DND-41 (cell line): ENCODE measurements at regions not wholly inside any gene's neighbourhood (a gene's known extent, or its start where the extent isn't known, plus 50 kb on each side); places are given as distances from the start of the nearest gene placed in this dataset.

Experiments used
- ATAC-seq: fragments of 200-7000 bp; cut with Tn5 transposase; 3 replicates; pipeline ENCODE4 v1.9.1; 2021; ENCODE audit warnings: low read depth; ENCODE audit not compliant: insufficient read depth
- DNase-seq: peaks from one replicate; pipeline ENCODE4 v3.0.0-alpha.2; 2020
- H2AFZ ChIP-seq: 2 replicates; pipeline ENCODE4 v1.6.0; 2012; ENCODE audit warnings: low read depth, low read length
- H3K27ac ChIP-seq: 2 replicates; pipeline ENCODE4 v1.5.1; 2012; ENCODE audit warnings: low read length, inconsistent platforms
- H3K27me3 ChIP-seq: fragments of 200-600 bp; sonication (generic); 2 replicates; pipeline ENCODE4 v1.6.0; 2012; ENCODE audit warnings: low read length, mild to moderate bottlenecking, inconsistent platforms; ENCODE audit not compliant: insufficient read depth, poor library complexity
- H3K36me3 ChIP-seq: 2 replicates; pipeline ENCODE4 v1.5.1; 2012; ENCODE audit warnings: low read length, inconsistent platforms; ENCODE audit not compliant: insufficient read depth
- H3K4me1 ChIP-seq: 2 replicates; pipeline ENCODE4 v1.5.1; 2012; ENCODE audit warnings: mild to moderate bottlenecking, low read length; ENCODE audit not compliant: insufficient read depth
- H3K4me2 ChIP-seq: 2 replicates; pipeline ENCODE4 v1.6.0; 2012; ENCODE audit warnings: mild to moderate bottlenecking, moderate library complexity, low read length, inconsistent platforms; ENCODE audit not compliant: insufficient read depth
- H3K4me3 ChIP-seq, 2 experiments: fragments of 200-600 bp in 1 of 2; shearing (Covaris generic) in 1 of 2; 2 replicates each; pipeline ENCODE4 v1.5.1; 2012 to 2016; ENCODE audit warnings: inconsistent platforms in 2 of 2, low read length in 2 of 2, mild to moderate bottlenecking in 2 of 2, low read depth in 1 of 2, moderate library complexity in 1 of 2
- H3K79me2 ChIP-seq: 2 replicates; pipeline ENCODE4 v1.6.0; 2012; ENCODE audit warnings: low read length, inconsistent platforms; ENCODE audit not compliant: insufficient read depth
- H3K9ac ChIP-seq: 2 replicates; pipeline ENCODE4 v1.6.0; 2012; ENCODE audit warnings: low read depth, mild to moderate bottlenecking, inconsistent platforms, low read length, moderate library complexity
- H3K9me3 ChIP-seq: 2 replicates; pipeline ENCODE4 v1.5.1; 2012; ENCODE audit warnings: low read length, moderate library complexity, mild to moderate bottlenecking, inconsistent platforms; ENCODE audit not compliant: insufficient read depth, severe bottlenecking
- H4K20me1 ChIP-seq: 2 replicates; pipeline ENCODE4 v1.6.0; 2012; ENCODE audit warnings: low read length; ENCODE audit not compliant: insufficient read depth
- CTCF ChIP-seq: IDR thresholded peaks from 2 replicates; pipeline ENCODE4 v1.5.1; 2012; ENCODE audit warnings: borderline replicate concordance, low read length, moderate library complexity, mild to moderate bottlenecking; ENCODE audit not compliant: poor library complexity, severe bottlenecking; ENCODE audit errors: extremely low read depth
- EZH2 ChIP-seq: IDR thresholded peaks from 3 replicates; pipeline ENCODE4 v1.6.1; 2012; ENCODE audit warnings: borderline replicate concordance, low read depth, mild to moderate bottlenecking, moderate library complexity, low read length, inconsistent platforms; ENCODE audit not compliant: severe bottlenecking

- H3K27ac ChIP-seq, result no peak overlapping the region
- no peak overlapping the region for H3K9ac ChIP-seq
- H3K4me2 ChIP-seq, result no peak overlapping the region
- ATAC-seq (no peak), DNase-seq (no peak)
- no peak overlapping the region for H3K4me3 ChIP-seq
- no peaks in the 10 kb centered on the region for H3K79me2 ChIP-seq
- no peaks in the 10 kb centered on the region for H3K36me3 ChIP-seq
- no peaks in the 10 kb centered on the region for H3K9me3 ChIP-seq
- 0 out of 2 replicates have a peak, but pooled peaks cover 4% of the 10 kb centered on the region for H4K20me1 ChIP-seq
- H2AFZ ChIP-seq, result no peak overlapping the region
- peaks cover 2% of the 10 kb centered on the region for H3K27me3 ChIP-seq
- TF ChIP-seq CTCF, result no peak
- no peak for TF ChIP-seq EZH2
- H3K4me1 ChIP-seq, result no peaks in the 10 kb centered on the region
Observed at GRCh38 chr10:132997517-132998265, 55.3 kb upstream of the CFAP46 start.

GRCh38 chr10:132996603-132997343 is 54.4 kb upstream of the CFAP46 start:
- Histone ChIP-seq H3K79me2 (no peaks in the 10 kb centered on the region), H3K4me1 (no peaks in the 10 kb centered on the region), H3K36me3 (no peaks in the 10 kb centered on the region), H3K4me2 (no peak overlapping the region), H3K27me3 (peaks cover 2% of the 10 kb centered on the region), H2AFZ (no peak overlapping the region), H4K20me1 (0 out of 2 replicates have a peak, but pooled peaks cover 4% of the 10 kb centered on the region), H3K9ac (no peak overlapping the region), H3K4me3 (no peak overlapping the region), H3K27ac (no peak overlapping the region), H3K9me3 (no peaks in the 10 kb centered on the region)
- no peak for ATAC-seq
- no peak for TF ChIP-seq CTCF
- DNase-seq, result no peak

GRCh38 chr10:132995909-132996602 is 53.7 kb upstream of the CFAP46 start:
- Histone ChIP-seq H3K27me3 (peaks cover 2% of the 10 kb centered on the region), H3K4me3 (no peak overlapping the region), H4K20me1 (0 out of 2 replicates have a peak, but pooled peaks cover 4% of the 10 kb centered on the region), H3K27ac (no peak overlapping the region), H3K79me2 (no peaks in the 10 kb centered on the region), H3K4me2 (no peak overlapping the region), H3K9me3 (no peaks in the 10 kb centered on the region), H3K9ac (no peak overlapping the region), H3K36me3 (no peaks in the 10 kb centered on the region), H2AFZ (no peak overlapping the region), H3K4me1 (no peaks in the 10 kb centered on the region)
- no peak for ATAC-seq
- no peak for DNase-seq
- TF ChIP-seq CTCF (no peak), EZH2 (no peak)
